ENCODE measurements at regions not wholly inside any gene's neighbourhood (a gene's known extent, or its start where the extent isn't known, plus 50 kb on each side); places are given as distances from the start of the nearest gene placed in this dataset.
A peak's percentile ranks its signal among the peaks of the same experiment; 100 is the strongest.

DNA sequence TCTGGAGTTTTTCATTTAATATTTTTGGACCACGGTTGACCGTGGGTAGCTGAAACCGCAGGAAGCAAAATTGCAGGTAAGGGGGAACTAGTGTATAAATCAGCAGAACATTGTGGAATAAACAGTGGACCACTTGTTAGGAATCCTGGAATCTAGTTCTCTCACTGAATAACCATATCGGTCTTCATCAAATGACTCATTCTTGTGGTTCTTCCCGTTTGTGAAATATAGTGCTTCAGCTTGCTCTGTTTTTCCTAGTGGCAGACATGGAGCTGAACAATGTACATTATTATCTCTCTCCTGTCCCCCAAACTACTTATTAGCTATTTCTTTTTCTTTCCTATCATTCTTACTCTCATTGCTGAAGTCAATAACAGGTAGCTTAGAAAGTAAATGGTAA is 61.9 kb downstream of the HSPA13 start:
- Histone ChIP-seq H3K27ac (ENCODE audit: low read length) (no peak overlapping the region), H3K36me3 (ENCODE audit: control insufficient read depth, insufficient read depth, low read length) (no peaks in the 10 kb centered on the region), H3K27me3 (ENCODE audit: control insufficient read depth, insufficient read depth, low read length) (no peaks in the 10 kb centered on the region), H3K4me3 (ENCODE audit: low read length) (no peak overlapping the region), H3K4me1 (ENCODE audit: control insufficient read depth, insufficient read depth, low read length) (no peaks in the 10 kb centered on the region), H3K9me3 (replicated peaks; ENCODE audit: control insufficient read depth, low read depth, low read length) (no peaks in the 10 kb centered on the region)
- no peak for DNase-seq
- WGBS (ENCODE audit: insufficient coverage): 54% methylated on average over 4 of the region's 5 CpGs

DNA sequence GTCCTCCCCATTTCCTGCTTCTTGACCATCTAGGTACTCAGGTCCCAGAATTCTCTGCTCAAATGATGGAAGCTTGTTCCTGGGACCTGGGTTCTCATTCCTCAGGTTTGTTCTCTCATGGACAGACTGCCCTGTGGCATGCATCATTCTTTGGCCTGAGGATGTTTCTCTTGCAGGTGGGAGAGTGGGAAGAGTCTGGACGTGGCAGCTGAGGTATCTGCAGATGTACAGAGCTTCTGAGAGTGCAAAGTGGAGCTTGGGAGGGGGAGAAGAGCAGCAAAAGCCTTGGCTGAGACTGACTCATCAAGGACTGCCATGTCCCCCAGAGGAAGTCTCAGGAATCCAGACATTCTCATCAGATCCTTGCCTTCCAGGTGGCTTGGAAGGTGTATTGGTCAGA is 63.1 kb downstream of the HSPA13 start:
- Histone ChIP-seq H3K9me3 (replicated peaks; ENCODE audit: control insufficient read depth, low read depth, low read length) (no peaks in the 10 kb centered on the region), H3K27ac (ENCODE audit: low read length) (no peak overlapping the region), H3K4me1 (ENCODE audit: control insufficient read depth, insufficient read depth, low read length) (no peaks in the 10 kb centered on the region), H3K4me3 (ENCODE audit: low read length) (no peak overlapping the region), H3K36me3 (ENCODE audit: control insufficient read depth, insufficient read depth, low read length) (no peaks in the 10 kb centered on the region), H3K27me3 (ENCODE audit: control insufficient read depth, insufficient read depth, low read length) (no peaks in the 10 kb centered on the region)
- no peak for DNase-seq
- no CpG with 5 or more reads among the region's 1 CpG for WGBS (ENCODE audit: insufficient coverage)

DNA sequence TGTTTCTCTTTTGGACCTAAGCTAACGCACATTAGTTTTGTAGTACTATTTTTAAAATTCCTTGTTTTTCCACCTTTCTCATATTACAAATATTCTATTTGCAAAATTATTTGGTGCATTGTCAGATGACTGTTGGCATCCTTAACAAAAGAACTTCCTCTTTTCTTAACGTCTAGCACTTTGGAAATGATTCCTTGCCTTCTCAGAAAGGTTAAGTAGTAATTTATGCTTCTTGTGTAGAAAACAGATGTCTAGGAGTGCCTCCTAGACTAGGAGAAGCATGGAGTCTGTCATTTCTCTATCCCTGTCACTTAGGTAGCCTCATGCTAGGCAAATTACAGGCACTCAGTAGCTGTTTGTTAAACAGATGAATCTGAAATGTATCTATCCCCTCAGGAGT is 64.4 kb downstream of the HSPA13 start:
- WGBS (ENCODE audit: insufficient coverage): no CpG with 5 or more reads among the region's 2 CpGs

DNA sequence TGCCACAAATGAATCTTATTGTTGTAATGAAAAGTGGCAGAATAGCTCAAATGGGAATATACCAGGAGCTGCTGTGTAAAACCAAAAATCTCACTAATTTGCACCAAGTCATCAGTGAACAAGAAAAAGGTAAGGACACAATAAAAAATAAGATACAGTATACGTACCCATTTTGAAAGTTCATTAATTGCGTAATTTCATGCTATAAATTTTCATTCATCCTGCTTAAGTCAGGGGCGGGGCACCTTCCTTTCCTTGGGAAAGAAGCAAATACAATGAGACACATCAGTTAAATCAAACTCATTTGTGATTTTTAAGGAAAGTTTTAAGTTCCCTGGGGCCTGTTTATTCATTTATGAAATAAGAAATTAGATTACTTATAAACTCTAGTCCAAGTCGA is 65.4 kb downstream of the HSPA13 start:
- Histone ChIP-seq H3K36me3 (ENCODE audit: control insufficient read depth, insufficient read depth, low read length) (no peaks in the 10 kb centered on the region), H3K27ac (ENCODE audit: low read length) (no peak overlapping the region), H3K4me3 (ENCODE audit: low read length) (no peak overlapping the region), H3K27me3 (ENCODE audit: control insufficient read depth, insufficient read depth, low read length) (no peaks in the 10 kb centered on the region), H3K4me1 (ENCODE audit: control insufficient read depth, insufficient read depth, low read length) (no peaks in the 10 kb centered on the region), H3K9me3 (replicated peaks; ENCODE audit: control insufficient read depth, low read depth, low read length) (no peaks in the 10 kb centered on the region)
- DNase-seq: no peak
- WGBS (ENCODE audit: insufficient coverage): no CpG with 5 or more reads among the region's 4 CpGs

More for the DNA sequence above, 64.4 kb downstream of the HSPA13 start:
- no peaks in the 10 kb centered on the region for H3K4me1 ChIP-seq (ENCODE audit: control insufficient read depth, insufficient read depth, low read length)
- no peak overlapping the region for H3K4me3 ChIP-seq (ENCODE audit: low read length)
- H3K27me3 ChIP-seq (ENCODE audit: control insufficient read depth, insufficient read depth, low read length): no peaks in the 10 kb centered on the region
- DNase-seq: no peak
- no peaks in the 10 kb centered on the region for H3K36me3 ChIP-seq (ENCODE audit: control insufficient read depth, insufficient read depth, low read length)
- H3K27ac ChIP-seq (ENCODE audit: low read length): no peak overlapping the region
- no peaks in the 10 kb centered on the region for H3K9me3 ChIP-seq (replicated peaks; ENCODE audit: control insufficient read depth, low read depth, low read length)

DNA sequence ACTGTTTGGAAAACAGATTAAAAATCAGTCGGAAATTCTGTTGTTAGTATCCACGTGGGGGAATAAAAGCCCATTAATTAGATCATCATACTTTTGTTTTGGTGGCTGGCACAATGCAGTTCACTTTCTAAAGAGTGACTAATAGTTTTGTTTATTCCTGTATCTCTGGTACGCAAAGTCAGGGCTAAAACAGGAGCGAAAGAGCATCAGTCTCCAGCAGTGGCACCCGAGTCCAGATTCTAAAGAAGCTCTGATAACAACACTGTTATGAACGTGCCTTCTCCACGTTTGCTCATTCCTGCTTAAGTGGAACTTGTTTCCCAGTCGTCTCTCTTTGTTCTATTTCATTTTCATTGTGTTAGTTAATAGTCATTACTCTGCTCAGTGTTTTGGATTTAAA is 69.6 kb downstream of the HSPA13 start:
- 80% methylated on average over 2 of the region's 8 CpGs for WGBS (ENCODE audit: insufficient coverage)
- Histone ChIP-seq H3K4me3 (ENCODE audit: low read length) (no peak overlapping the region), H3K9me3 (replicated peaks; ENCODE audit: control insufficient read depth, low read depth, low read length) (no peaks in the 10 kb centered on the region), H3K27me3 (ENCODE audit: control insufficient read depth, insufficient read depth, low read length) (no peaks in the 10 kb centered on the region), H3K4me1 (ENCODE audit: control insufficient read depth, insufficient read depth, low read length) (no peaks in the 10 kb centered on the region), H3K36me3 (ENCODE audit: control insufficient read depth, insufficient read depth, low read length) (no peaks in the 10 kb centered on the region), H3K27ac (ENCODE audit: low read length) (no peak overlapping the region)
- peak; percentile 29 for DNase-seq

DNA sequence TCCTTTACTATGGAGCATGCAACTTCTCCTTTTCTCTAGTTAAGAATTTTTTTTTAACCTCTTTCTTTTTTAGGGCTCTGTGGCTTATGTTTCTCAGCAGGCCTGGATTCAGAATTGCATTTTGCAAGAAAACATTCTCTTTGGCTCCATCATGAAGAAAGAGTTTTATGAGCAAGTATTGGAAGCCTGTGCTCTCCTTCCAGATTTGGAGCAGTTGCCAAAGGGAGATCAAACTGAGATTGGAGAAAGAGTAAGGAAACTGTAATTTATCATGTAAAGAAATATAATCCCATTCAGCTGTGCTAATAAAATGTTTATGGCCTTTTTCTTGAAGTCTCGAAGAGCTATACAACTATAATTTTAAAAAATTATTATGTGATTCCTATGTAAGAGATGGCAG is 70.1 kb downstream of the HSPA13 start:
- Histone ChIP-seq H3K4me3 (ENCODE audit: low read length) (no peak overlapping the region), H3K27me3 (ENCODE audit: control insufficient read depth, insufficient read depth, low read length) (no peaks in the 10 kb centered on the region), H3K27ac (ENCODE audit: low read length) (no peak overlapping the region), H3K9me3 (replicated peaks; ENCODE audit: control insufficient read depth, low read depth, low read length) (no peaks in the 10 kb centered on the region), H3K36me3 (ENCODE audit: control insufficient read depth, insufficient read depth, low read length) (no peaks in the 10 kb centered on the region), H3K4me1 (ENCODE audit: control insufficient read depth, insufficient read depth, low read length) (no peaks in the 10 kb centered on the region)
- no CpG with 5 or more reads among the region's 1 CpG for WGBS (ENCODE audit: insufficient coverage)
- DNase-seq: peak; percentile 84

DNA sequence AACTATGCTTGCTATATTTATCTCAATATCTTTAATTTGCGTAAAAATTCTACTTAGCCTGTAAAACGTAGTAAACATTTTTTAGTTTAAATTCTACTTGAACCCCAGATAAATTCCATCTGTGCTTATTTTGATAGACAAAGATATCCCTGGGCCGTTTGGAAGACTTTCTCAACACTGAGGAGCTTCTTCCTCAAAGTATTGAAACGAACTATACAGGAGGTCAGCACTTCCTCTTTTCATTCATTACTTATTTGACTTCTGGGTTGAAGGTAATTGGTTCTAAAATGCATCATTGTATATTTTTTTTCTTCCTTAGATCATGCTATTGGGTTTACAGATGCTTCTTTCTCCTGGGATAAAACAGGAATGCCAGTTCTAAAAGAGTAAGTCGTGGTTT is 74.7 kb downstream of the HSPA13 start:
- no peaks in the 10 kb centered on the region for H3K27me3 ChIP-seq (ENCODE audit: control insufficient read depth, insufficient read depth, low read length)
- no peak for DNase-seq
- H3K36me3 ChIP-seq (ENCODE audit: control insufficient read depth, insufficient read depth, low read length): no peaks in the 10 kb centered on the region
- H3K27ac ChIP-seq (ENCODE audit: low read length): no peak overlapping the region
- H3K4me3 ChIP-seq (ENCODE audit: low read length): no peak overlapping the region
- WGBS (ENCODE audit: insufficient coverage): no CpG with 5 or more reads among the region's 5 CpGs
- H3K4me1 ChIP-seq (ENCODE audit: control insufficient read depth, insufficient read depth, low read length): no peaks in the 10 kb centered on the region
- no peaks in the 10 kb centered on the region for H3K9me3 ChIP-seq (replicated peaks; ENCODE audit: control insufficient read depth, low read depth, low read length)

DNA sequence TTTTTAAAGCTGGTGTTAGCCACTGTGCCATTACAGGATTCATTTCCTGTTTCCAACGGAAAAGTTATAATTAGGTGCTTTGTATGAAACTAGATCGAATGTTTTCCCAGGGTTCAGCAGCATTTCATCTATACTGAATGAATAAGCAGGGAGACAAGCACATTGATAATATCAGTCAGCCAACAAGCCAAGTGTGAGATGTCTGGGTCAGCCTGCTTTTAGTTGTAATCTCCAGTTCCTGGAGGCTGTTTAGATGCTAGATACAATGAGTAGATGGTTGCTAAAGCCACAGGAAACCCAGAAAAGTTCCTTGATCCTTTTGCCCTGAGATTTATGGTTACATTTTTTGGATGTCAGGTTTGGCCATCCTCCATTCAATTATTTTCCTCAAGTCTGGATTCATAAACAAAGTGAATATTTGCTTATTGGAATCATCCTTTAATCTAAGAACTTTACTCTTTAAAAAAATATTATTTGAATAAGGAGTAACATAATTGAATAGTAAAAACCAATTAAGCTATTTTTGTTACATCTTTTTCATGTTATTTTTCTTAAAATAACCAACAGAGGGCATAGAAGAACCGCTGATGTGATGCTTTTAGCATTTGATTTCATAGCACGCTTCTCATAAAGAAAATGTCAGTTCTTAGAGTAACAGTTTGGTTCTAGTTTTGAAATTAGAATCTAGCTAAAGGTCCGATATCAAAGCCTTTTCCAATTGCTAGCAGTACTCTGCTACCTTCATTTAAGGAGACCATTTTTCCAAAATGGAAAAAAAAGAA is 76.6 kb downstream of the HSPA13 start:
- no peaks in the 10 kb centered on the region for H3K36me3 ChIP-seq (ENCODE audit: control insufficient read depth, insufficient read depth, low read length)
- peak; percentile 52 for DNase-seq

DNA sequence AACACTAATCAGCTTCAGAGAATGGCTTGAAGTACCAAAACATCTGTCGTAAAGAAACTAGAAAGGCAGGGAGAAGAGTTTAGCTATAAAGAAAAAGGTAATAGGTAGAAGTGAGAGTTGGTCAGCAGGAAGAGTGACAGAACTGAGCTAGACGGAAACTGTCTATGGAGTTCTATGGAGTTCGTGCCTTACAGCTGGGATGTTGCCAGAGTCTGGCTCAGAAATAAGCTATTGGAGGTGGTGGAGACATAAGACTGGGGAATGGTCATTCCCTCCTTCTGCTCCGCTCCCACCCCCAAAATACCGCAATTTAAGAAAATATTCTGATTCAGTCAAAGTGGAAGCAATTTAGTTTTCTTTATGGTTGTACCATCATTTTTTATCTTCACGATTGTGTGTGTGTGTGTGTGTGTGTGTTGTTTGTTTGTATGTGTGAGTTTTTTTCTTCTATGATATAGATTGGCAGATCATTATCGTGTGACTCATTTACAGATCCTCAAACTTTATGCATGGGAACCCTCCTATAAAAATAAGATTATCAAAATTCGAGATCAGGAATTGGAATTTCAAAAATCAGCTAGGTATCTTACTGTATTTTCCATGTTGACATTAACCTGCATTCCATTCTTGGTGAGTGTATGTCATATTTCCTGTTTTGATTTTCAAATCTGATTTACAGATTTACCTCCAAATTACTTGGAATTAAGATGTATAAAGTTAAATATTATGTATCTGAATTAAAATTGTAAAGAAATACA is 79.0 kb downstream of the HSPA13 start:
- Histone ChIP-seq H3K9me3 (replicated peaks; ENCODE audit: control insufficient read depth, low read depth, low read length) (no peaks in the 10 kb centered on the region), H3K36me3 (ENCODE audit: control insufficient read depth, insufficient read depth, low read length) (no peaks in the 10 kb centered on the region), H3K27ac (ENCODE audit: low read length) (no peak overlapping the region), H3K27me3 (ENCODE audit: control insufficient read depth, insufficient read depth, low read length) (no peaks in the 10 kb centered on the region), H3K4me3 (ENCODE audit: low read length) (no peak overlapping the region), H3K4me1 (ENCODE audit: control insufficient read depth, insufficient read depth, low read length) (no peaks in the 10 kb centered on the region)
- 82% methylated on average over 3 of the region's 8 CpGs for WGBS (ENCODE audit: insufficient coverage)
- no peak for DNase-seq

More for the DNA sequence above, 76.6 kb downstream of the HSPA13 start:
- Histone ChIP-seq H3K4me1 (ENCODE audit: control insufficient read depth, insufficient read depth, low read length) (no peaks in the 10 kb centered on the region), H3K27ac (ENCODE audit: low read length) (no peak overlapping the region), H3K9me3 (replicated peaks; ENCODE audit: control insufficient read depth, low read depth, low read length) (no peaks in the 10 kb centered on the region), H3K4me3 (ENCODE audit: low read length) (no peak overlapping the region), H3K27me3 (ENCODE audit: control insufficient read depth, insufficient read depth, low read length) (no peaks in the 10 kb centered on the region)
- no CpG with 5 or more reads among the region's 5 CpGs for WGBS (ENCODE audit: insufficient coverage)

DNA sequence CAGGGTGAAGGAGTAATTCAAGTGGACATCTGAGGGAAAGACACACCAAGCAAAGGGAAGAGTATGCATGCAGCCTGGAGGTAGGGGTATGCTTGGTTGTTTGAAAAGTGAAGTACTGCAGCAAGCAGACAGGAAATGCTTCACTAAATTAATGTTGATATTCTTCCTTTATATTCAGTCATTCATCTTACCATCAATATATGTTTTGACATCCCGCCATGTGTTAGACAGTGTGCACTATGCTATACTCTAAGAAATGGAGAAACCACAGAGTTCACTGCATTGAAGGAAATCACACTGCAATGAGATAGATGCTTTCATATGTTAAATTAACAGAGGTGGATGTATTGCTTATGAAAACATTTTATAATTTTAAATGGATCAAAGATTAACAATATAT is 82.9 kb downstream of the HSPA13 start:
- no peak overlapping the region for H3K4me3 ChIP-seq (ENCODE audit: low read length)
- no peak overlapping the region for H3K27ac ChIP-seq (ENCODE audit: low read length)
- DNase-seq: no peak
- H3K27me3 ChIP-seq (ENCODE audit: control insufficient read depth, insufficient read depth, low read length): no peaks in the 10 kb centered on the region
- no peaks in the 10 kb centered on the region for H3K36me3 ChIP-seq (ENCODE audit: control insufficient read depth, insufficient read depth, low read length)
- WGBS (ENCODE audit: insufficient coverage): no CpG with 5 or more reads among the region's 1 CpG
- H3K9me3 ChIP-seq (replicated peaks; ENCODE audit: control insufficient read depth, low read depth, low read length): no peaks in the 10 kb centered on the region
- no peaks in the 10 kb centered on the region for H3K4me1 ChIP-seq (ENCODE audit: control insufficient read depth, insufficient read depth, low read length)

Data from muscle of leg (tissue), 3 donors.